GM21576 (cell line): ENCODE measurements at regions not wholly inside any gene's neighbourhood (a gene's known extent, or its start where the extent isn't known, plus 50 kb on each side); places are given as distances from the start of the nearest gene placed in this dataset.
"Not testable (repeated sequence)": the region's sequence is repeated elsewhere in the genome, so short reads cannot be mapped to it uniquely, and the experiment has no call there.

ENCODE experiments used
- ATAC-seq: cut with Tn5 transposase; IDR thresholded peaks from one replicate; pipeline ENCODE4 v1.9.1; 2021; ENCODE audit warnings: mild to moderate bottlenecking, moderate library complexity; ENCODE audit not compliant: unreplicated experiment

DNA sequence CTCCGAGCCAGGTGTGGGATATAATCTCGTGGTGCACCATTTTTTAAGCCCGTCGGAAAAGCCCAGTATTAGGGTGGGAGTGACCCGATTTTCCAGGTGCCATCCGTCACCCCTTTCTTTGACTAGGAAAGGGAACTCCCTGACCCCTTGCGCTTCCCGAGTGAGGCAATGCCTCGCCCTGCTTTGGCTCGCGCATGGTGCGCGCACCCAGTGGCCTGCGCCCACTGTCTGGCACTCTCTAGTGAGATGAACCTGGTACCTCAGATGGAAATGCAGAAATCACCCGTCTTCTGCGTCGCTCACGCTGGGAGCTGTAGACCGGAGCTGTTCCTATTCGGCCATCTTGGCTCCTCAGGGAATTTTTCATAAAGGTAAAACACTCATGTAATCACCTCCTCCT lies 63.9 kb downstream of the RWDD3 start:
- not testable (repeated sequence) for ATAC-seq

DNA sequence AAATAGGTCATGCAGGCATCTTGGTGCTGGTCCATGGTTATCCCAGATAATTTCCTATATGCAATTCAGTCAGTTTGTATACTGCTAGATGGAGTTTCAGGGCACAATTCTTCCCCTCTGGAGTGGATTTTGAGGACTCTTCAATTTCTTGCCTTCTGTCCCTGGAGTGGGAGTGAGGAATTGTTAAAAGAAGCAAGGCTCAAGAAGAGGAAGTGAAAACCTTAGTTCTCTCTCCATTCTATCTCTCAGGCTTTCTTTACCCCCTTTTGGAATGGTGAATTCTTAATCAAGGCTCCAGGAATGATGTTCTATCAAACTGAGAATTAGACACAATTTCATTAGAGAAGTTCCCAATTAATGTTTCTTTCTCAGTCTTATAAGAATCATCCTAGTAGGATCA lies 67.1 kb downstream of the RWDD3 start:
- ATAC-seq = no peak

DNA sequence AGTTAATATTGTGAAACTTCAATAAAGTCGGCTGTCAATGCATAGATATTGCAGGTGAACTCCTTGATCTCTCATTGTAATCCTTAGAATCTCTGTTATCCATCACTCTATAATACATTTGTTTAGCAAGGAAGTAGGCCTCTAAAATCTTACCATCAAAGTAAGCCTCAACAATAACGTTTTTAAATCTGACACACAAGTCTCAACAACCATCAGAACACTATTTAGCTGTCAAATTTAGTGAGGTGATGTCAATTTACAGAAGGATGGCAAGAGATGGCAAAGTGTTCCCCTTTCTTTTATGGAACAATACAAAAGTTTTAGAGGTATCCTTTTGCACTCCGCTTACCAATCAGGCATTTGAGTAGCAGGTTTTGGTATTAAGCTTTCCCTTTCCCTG lies 67.6 kb downstream of the RWDD3 start:
- ATAC-seq = no peak

DNA sequence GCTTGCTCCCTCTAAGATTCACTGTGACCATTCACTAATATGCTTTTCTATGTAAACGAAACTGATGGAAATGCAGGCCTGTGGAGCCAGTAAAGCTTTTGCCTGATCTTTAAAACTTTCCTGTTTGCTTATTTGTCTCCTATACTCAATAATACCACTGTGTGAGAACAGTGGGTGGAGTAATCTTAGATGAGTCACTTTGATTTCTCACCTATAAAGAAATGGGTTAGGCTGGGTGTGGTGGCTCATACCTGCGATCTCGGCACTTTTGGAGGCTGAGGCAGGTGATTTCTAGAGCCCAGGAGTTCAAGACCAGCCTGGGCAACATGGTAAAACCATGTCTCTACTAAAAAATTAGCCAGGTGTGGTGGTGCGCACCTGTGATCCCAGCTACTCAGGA lies 70.8 kb downstream of the RWDD3 start:
- no peak for ATAC-seq

DNA sequence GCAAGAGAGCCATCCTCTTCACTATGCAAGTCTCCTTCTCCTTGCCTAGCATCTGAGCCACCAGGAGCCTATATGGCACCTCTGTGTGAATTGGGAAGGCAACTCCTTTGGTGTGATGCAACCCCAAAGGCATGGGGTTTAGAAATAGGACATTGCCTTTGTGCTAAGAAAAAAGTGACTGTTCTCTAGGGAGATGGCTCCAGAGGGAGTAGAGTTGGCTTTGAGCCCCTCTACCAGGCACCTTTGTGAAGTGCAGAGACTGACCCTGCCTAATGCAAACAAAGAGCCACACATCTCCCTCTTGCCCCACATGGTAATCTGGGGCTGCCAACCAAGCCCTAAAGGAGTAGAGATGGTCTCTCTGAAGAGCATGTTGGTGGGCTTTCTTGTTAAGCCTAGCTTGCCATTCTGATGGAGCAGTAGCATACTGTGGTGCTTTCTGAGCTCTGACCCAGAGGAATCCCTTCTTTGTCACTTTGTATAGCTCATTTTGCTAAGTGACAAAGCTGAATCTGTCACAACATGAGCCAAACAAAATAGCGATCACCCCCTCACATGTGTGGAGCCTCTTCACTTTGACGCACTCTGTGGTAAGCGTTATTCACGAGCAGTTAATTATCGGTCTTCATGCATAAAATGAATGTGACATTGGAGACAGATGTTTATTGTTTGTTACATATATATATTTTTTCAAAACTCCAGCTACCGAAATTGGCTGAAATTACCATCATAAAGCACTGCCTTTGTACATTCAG lies 74.4 kb downstream of the RWDD3 start:
- no peak for ATAC-seq

DNA sequence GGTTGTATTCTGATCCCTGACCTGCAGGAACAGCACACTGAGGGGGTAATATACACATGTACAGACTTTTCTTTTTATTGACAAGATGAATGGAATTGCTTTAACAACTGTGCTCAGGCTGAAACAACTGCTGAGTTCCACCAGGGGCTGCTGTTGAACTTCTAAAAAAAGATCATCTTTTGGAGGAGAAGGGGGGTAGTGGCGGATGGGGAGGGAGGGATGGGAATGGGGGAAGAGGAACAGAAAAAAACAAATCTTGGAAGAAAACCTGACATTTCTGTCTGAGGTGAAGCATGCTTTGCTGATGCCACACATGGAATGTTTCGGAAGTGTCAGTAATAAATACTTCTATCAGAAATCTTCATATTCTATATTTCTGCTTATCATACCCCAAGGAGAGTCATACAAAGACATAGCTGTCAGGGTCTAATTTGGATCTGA lies 75.0 kb downstream of the RWDD3 start:
- no peak for ATAC-seq

DNA sequence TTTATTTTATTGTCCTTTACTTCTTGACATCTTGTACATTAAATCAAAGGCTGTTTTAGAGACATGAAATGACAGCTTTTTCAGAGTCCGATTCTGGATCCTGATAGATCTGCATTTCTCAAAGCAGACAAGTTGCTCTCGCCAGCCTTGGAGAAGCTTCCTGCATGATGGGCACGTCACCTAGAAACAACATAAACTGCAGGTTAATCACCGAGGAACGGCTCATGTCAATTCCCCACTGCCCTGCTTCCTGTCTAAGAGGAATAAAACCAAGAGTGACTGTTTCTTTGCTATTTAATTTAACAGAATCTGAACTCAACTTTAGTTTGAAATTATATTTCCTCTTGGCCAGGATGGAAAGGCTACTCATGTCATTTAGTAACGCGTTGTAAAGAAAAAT lies 77.0 kb downstream of the RWDD3 start:
- ATAC-seq = no peak

DNA sequence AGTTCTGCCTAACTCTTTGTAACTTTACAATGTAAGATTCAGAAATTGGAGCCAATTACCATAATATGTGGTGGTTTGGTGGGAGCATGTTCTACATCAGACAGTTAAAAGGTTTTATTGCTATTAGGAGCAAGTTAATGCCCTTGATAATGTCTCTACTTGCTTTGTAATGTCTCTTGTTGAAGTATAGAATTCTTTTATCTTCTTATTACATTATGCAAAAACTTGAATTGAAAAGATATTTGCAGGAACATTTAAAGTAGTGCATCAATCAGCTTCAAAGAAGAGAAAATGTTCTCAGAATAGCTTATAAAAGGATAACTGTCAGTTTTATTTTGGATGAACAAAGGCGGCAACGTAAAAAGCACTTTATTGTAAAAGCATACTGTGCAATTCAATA lies 77.8 kb downstream of the RWDD3 start:
- no peak for ATAC-seq

DNA sequence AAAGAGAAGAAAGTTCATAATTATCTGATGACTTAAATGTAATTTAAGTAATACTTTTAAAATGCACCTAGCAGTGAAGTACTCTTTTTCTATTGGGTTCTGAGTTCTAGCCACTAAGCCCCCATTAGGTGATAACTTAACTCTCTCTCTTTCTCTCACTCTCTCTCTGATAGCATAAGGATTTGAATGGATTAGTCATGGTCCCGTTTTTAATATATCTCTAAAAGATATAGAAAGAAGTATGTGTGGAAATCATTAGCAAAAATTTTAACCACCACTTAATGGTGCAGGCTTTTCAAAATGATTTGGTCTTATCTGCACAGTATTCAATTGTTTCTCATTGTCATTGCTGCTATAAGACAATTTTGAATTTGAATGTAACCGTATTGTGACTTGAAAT lies 78.2 kb downstream of the RWDD3 start:
- no peak for ATAC-seq

DNA sequence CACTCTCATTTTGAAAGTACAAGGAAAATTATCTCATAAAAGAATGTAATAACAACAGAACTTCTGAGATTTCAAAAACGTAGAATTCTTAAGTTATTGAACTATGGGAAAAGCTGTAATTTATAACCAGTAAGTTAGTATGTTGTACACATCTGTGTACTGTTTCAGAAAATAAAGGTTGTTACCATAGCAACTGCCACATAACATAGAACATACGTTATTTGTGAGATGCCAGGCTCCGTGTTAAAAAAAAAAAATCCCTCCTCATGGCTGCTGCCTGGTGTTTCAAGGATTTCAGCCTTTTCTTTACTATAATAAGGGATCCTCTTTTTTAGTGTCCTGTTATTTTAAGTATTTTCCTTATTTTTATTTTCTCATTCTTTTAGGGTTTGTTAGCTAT lies 79.5 kb downstream of the RWDD3 start:
- ATAC-seq = no peak

DNA sequence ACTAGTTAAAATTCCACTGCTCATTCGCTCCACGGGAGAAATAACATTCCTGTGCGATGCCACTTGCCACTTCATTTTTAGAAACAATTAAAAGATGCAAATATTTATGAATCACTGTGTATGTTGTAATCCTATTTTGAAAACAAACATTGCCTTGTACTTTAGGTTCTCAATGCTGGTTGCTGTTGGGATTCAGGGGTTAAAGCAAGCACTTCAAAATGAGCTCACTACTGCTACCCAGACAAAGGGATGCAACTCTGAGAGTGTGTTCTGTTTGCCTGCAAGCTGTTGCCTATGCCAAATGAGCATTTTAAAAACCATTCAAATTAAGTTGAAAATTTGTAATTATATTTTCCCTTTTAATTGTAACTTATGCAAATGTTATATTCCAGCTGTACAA lies 87.5 kb downstream of the RWDD3 start:
- ATAC-seq = no peak

DNA sequence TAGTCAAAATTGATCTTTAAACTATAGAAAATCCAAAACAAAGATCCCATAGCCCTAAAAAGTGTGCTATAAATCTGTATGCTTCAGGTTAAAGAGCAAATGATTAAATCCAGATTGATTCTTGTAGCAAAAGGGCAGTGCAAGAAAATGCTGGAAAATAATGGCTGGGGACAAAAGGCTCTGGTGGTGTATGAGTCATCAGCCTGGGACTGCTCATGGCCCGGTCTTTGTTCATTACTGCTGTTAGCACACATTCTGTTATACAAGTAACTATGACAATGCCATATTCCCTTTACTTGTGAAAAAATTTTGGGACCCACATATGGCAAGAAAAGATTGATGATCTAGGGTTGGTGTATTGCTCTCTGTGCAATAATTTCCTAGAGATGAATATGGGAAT lies 89.1 kb downstream of the RWDD3 start:
- ATAC-seq = no peak

DNA sequence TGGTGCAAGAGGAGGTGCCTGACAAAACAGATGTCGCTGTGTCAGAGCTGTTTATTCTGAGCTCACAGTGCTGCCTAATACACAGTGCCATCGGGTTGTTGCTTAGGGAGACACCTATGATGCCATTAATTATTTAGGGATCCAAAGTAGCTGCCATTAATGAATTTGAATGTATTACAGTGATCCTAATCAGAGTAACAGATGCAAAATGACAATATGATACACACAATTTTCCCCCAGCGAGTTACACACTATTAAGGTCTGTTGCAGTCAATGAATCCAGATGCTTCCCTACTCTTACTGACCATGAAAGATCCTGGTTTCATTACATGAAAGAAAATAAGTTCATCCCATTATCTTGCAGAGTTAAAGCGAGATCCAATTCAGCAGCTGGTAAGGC lies 91.3 kb downstream of the RWDD3 start:
- ATAC-seq = no peak

DNA sequence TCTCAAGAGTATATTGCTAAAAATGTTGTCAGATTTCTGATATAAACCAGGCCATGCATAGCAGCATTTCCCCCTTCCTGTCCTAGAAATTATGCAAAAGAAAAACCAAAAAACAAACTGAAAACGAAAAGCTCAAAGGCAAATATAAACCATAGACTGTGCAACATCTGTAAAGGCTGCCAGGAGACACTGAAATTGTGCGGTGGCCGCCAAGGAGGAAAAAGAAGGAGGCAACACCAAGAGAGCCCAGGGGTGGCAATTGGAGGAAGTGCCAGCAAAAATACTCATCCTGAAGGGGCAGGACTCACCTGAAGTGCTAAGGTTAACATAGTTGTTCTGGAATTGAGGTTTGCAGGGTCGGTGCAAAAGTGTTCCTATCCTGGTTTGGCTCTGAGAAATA lies 92.0 kb downstream of the RWDD3 start:
- no peak for ATAC-seq

DNA sequence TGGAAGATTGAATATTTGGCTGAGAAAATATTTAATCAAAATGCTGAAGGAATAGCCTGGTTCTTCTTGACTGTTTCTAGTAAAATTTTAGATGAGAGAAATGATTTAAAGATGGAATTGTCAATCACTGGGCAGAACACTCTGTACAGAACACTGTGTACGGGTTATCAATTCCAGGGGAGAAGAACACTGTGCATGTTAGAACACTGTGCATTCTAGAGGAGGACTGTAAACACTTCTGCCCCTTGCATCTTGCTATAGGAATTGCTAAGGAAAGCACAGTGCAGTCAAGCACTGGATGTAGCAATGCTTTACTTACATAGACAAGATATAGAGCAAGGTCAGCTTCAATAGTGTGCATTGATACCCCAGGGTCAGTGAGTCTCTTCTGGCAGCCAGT lies 98.7 kb downstream of the RWDD3 start:
- no peak for ATAC-seq

DNA sequence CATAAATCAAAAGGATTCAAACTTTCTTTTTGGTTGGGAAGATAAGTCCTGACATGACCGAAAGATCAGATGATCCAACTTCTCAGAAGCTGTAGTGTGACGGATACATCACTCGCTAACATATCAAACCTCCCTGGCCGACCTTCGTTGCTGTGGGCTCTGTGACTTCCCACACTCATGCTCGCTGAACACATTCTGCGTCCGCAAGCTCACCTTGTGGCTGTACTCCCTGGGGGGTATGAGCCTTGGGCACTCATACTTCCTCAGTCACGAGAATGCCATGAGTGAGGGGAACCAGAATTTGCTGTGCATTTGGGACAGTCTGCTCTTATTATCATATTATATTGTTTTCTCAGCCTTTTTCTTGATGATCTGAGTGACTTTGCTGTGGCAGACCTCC lies 105.4 kb downstream of the RWDD3 start:
- no peak for ATAC-seq

DNA sequence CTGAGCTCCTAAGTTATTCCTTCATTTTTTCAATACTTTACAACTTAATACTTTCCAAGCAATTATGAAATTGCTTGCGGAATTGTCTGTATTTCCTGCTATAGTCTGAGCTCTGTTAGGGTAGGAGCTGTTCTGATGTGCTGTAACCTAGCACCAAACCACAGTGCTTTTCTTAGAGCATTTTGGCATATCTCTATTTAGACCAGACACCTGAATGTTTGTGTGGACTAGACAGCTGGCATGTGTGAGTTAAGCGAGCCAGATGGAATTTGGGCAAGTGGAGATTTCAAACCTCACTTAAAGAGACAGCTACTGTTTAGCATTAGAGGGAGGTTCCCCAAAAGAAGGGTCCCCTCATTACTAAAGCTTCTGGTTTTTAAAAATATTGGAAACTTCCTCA lies 106.1 kb downstream of the RWDD3 start:
- ATAC-seq = no peak

DNA sequence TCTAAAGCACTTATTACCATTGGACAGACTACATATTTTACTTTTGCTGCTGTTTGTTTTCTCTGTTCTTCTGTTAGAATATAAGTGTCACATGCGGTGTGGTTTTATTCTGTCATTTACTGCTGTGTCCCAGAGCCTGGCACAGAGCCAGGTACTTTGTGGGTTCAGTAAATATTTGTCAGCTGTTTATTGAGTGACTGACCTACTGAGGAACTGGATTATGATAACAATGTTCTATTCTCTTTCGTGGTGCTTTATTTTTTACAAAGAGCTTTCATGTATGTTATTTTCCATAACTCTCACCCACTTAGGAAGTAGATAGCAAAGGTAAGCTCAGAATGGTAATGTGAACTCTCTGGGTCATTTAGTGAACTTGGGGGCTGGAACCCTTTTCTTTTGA lies 118.8 kb downstream of the RWDD3 start:
- ATAC-seq = no peak

DNA sequence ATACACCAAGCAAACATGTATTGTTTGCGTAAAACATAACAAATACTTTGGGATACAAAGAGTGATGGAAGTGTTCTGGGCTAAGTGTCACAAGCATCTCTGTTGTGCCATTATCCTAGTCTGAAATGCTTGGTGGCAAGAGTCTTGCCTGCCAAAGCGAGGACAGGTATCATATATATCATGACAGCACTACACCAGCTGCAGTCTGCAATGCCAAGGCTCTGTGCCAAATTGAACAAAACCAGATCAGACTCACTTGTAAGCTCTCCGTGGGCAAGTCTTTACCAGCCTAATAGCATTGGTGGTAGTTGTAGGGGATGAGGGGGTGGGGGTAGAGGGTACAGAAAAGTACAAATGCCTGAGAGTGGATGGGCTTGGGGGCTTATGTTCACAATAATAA lies 119.2 kb downstream of the RWDD3 start:
- no peak for ATAC-seq

DNA sequence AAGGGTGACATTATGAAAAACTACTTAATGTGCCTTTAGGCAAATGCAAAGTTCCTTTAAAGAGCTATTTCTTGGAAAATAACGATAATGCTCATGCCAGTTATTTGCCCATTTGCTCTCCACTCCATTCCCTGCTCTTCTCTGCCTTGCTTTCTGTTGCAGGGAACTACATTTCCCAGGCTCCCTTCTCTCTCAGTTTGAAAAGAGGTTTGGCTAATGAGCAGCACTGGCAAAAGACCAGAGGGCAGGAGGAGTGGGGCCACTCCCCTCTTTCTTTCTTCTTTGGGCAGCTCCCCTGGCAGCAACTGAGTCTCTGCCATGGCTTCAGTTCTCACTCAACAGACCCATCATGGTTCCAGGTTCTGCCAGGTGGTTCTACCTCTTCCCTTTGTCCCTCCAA lies 130.5 kb downstream of the RWDD3 start:
- no peak for ATAC-seq

DNA sequence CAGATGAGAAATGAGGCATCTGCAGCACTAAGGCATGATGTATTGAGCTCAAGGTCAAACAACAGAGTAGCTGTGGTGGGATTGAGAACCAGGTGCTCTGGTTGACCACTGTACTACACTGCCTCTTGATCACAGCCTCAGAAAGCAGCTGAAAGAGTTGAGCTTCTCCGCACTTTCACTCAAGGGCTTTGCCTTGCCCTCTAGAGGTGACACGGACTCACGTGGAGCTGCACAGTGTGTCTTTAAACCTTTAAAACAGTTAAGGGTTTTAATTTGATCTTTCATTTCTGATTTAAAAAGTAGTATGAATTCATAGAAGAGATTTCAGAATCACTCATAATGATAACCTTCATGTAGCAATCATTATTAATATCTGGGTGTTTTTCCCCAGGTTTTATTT lies 132.5 kb downstream of the RWDD3 start:
- no peak for ATAC-seq

DNA sequence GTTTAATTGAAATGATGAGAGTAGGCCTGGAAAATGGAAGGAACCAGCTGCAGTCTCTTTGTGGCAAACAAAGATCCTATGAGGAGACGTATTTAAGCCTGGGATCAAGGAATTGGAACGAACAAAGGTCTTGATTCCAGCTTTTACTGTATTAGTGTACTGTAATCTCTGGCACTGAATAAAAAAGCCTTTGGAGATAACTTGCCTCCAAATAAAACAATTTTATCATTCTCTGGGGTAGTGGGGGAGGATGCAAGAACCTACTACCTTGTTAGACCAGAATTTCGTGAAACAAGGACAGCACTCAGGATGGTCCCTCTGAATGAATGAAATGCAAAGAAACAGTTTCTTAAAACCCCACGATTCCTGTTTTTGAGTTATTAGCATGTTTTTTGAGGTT lies 134.2 kb downstream of the RWDD3 start:
- ATAC-seq = no peak

DNA sequence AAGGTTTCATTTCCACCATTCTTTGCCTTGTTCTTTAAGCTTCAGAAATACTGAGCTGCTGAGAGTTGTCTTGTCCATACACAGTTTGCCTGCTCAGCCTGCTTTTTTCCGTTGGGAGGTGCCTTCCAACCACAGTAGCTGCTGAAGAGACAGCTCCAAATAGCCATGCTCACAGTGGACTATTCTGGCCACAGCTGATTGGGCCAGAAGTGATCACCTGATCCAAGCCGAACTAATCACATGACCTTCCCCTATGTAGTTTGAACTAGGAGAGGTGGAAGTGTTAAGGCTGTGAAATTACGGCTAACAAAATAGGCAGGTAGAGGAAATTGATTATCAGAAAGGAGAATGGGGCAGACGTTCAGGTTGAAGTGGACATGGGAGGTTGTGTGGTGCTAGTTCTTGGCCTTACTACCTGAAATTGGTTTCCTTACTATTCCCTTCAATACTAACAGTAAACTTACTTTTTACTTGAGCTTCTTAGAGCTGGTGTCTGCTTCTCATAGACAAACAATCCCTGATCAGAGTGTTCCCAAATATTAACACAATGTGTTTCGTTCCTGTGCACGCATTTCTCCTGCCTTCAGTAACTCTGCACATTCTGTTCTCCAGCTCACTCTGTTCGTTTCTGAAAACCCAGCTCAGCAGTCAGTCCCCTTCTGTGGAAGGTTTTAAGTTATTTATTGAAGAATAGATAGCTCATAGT lies 136.1 kb downstream of the RWDD3 start:
- ATAC-seq = no peak
